Fibroblast of lung (primary cell): ENCODE measurements at regions not wholly inside any gene's neighbourhood (a gene's known extent, or its start where the extent isn't known, plus 50 kb on each side); places are given as distances from the start of the nearest gene placed in this dataset.

Experiments used
- EZH2 ChIP-seq: IDR thresholded peaks from 2 replicates; pipeline ENCODE4 v1.5.1; 2012; ENCODE audit warnings: low read length, control low read depth, mild to moderate bottlenecking; ENCODE audit errors: missing control alignments
- TF ChIP-seq, protein P1 (sequence below), 2 donors: IDR thresholded peaks in 1 of 2; conservative IDR thresholded peaks in 1 of 2; 1 replicate in 1 of 2; 2 replicates in 1 of 2; pipeline ENCODE4 v1.5.1; 2011 to 2012; ENCODE audit warnings: low read length in 2 of 2, control low read depth in 1 of 2, inconsistent platforms in 1 of 2, low read depth in 1 of 2, mild to moderate bottlenecking in 1 of 2

DNA sequence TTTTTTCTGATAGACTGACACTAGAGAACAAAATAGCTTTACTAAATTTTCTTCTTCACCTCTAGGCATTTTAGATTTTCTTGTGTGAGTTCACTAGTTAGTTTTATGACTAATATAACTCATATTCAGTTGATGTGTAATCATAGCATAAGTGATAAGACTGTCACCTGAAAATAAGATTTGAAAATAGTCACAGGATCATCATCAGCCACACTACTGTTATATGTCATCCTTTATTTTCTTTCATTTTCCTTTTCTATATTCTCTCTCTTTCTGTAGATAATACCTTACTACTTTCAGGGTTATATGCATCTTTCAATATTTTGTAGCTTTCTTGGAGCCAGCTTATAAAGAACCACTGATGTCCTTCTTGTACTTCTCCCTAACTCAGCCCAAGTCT, 292.6 kb downstream of the TDRD3 start:
- TF ChIP-seq, protein P1, sequence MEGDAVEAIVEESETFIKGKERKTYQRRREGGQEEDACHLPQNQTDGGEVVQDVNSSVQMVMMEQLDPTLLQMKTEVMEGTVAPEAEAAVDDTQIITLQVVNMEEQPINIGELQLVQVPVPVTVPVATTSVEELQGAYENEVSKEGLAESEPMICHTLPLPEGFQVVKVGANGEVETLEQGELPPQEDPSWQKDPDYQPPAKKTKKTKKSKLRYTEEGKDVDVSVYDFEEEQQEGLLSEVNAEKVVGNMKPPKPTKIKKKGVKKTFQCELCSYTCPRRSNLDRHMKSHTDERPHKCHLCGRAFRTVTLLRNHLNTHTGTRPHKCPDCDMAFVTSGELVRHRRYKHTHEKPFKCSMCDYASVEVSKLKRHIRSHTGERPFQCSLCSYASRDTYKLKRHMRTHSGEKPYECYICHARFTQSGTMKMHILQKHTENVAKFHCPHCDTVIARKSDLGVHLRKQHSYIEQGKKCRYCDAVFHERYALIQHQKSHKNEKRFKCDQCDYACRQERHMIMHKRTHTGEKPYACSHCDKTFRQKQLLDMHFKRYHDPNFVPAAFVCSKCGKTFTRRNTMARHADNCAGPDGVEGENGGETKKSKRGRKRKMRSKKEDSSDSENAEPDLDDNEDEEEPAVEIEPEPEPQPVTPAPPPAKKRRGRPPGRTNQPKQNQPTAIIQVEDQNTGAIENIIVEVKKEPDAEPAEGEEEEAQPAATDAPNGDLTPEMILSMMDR (conservative IDR thresholded peaks at IDR 0.05 in 1 of 2, IDR thresholded peaks at IDR 0.05 in 1 of 2; ENCODE audit: low read depth in 1 of 2, low read length in 2 of 2): no peak
- TF ChIP-seq EZH2: no peak
